GM23338 (cell line): ENCODE measurements at regions not wholly inside any gene's neighbourhood (a gene's known extent, or its start where the extent isn't known, plus 50 kb on each side); places are given as distances from the start of the nearest gene placed in this dataset.

Experiments
- ATAC-seq: fragments of 200-7000 bp; cut with Tn5 transposase; 3 replicates; pipeline ENCODE4 v1.9.1; 2020
- DNase-seq: peaks from one replicate; pipeline ENCODE4 v3.0.0-alpha.2; 2015; ENCODE audit warnings: low spot score
- H2AFZ ChIP-seq: fragments of 200-600 bp; sonication (generic); 2 replicates; pipeline ENCODE4 v1.8.0; 2016; ENCODE audit warnings: antibody characterized with exemption, mild to moderate bottlenecking, moderate library complexity
- H3F3A ChIP-seq: fragments of 200-600 bp; sonication (generic); replicated peaks from 2 replicates; pipeline ENCODE4 v1.8.0; 2017; ENCODE audit warnings: antibody characterized with exemption, mixed run types, low read depth
- H3K27ac ChIP-seq: fragments of 200-600 bp; sonication (generic); 2 replicates; pipeline ENCODE4 v1.6.1; 2016; ENCODE audit warnings: low read depth
- H3K27me3 ChIP-seq: fragments of 200-600 bp; sonication (generic); 2 replicates; pipeline ENCODE4 v1.8.0; 2016; ENCODE audit warnings: mild to moderate bottlenecking, mixed run types, moderate library complexity; ENCODE audit not compliant: insufficient read depth
- H3K36me3 ChIP-seq: fragments of 200-600 bp; sonication (generic); 2 replicates; pipeline ENCODE4 v1.8.0; 2016; ENCODE audit warnings: mild to moderate bottlenecking; ENCODE audit not compliant: insufficient read depth
- H3K4me1 ChIP-seq: fragments of 200-600 bp; sonication (generic); 2 replicates; pipeline ENCODE4 v1.8.0; 2016; ENCODE audit warnings: mild to moderate bottlenecking, moderate library complexity; ENCODE audit not compliant: insufficient read depth
- H3K4me2 ChIP-seq: fragments of 200-600 bp; sonication (generic); 2 replicates; pipeline ENCODE4 v1.7.1; 2017; ENCODE audit warnings: mixed run types
- H3K4me3 ChIP-seq: fragments of 200-600 bp; sonication (generic); 2 replicates; pipeline ENCODE4 v1.6.1; 2016; ENCODE audit warnings: mixed run types
- H3K79me2 ChIP-seq: fragments of 200-600 bp; sonication (generic); replicated peaks from 2 replicates; pipeline ENCODE4 v1.8.0; 2017; ENCODE audit warnings: mild to moderate bottlenecking; ENCODE audit not compliant: insufficient read depth
- H3K9me2 ChIP-seq: fragments of 200-600 bp; sonication (generic); 2 replicates; pipeline ENCODE4 v1.8.0; 2017; ENCODE audit not compliant: insufficient read depth
- H4K20me1 ChIP-seq: fragments of 200-600 bp; sonication (generic); replicated peaks from 2 replicates; pipeline ENCODE4 v1.8.0; 2017; ENCODE audit warnings: mild to moderate bottlenecking; ENCODE audit not compliant: insufficient read depth
- H3K27ac Mint-ChIP-seq: 2 replicates; pipeline ENCODE4 v1.8.0; 2020; ENCODE audit warnings: inconsistent platforms, mild to moderate bottlenecking, moderate library complexity, mixed read lengths
- H3K27me3 Mint-ChIP-seq: 3 replicates; pipeline ENCODE4 v1.8.0; 2022; ENCODE audit warnings: low read depth, mild to moderate bottlenecking, moderate library complexity, mixed read lengths, inconsistent platforms; ENCODE audit not compliant: insufficient read depth, poor library complexity
- H3K36me3 Mint-ChIP-seq: 3 replicates; pipeline ENCODE4 v1.8.0; 2021; ENCODE audit warnings: low read depth, mild to moderate bottlenecking, inconsistent platforms, moderate library complexity, mixed read lengths
- H3K4me1 Mint-ChIP-seq: 3 replicates; pipeline ENCODE4 v1.8.0; 2020; ENCODE audit warnings: mild to moderate bottlenecking, inconsistent platforms, mixed read lengths
- H3K4me3 Mint-ChIP-seq: 3 replicates; pipeline ENCODE4 v1.8.0; 2021; ENCODE audit warnings: moderate library complexity, mild to moderate bottlenecking, inconsistent platforms, mixed read lengths
- H3K9me3 Mint-ChIP-seq: 3 replicates; pipeline ENCODE4 v1.8.0; 2020; ENCODE audit warnings: moderate library complexity, mild to moderate bottlenecking, inconsistent platforms, mixed read lengths
- CTCF ChIP-seq, 2 experiments: fragments of 200-600 bp in 1 of 2; sonication (generic) in 1 of 2; conservative IDR thresholded peaks; 2 replicates each; pipeline versions ENCODE4 v1.5.1 to v1.6.1; 2016 to 2017; ENCODE audit warnings: antibody characterized with exemption in 2 of 2, low read depth in 2 of 2, mild to moderate bottlenecking in 2 of 2, moderate library complexity in 1 of 2
- EZH2phosphoT487 ChIP-seq: fragments of 200-600 bp; sonication (generic); IDR thresholded peaks from one replicate; pipeline ENCODE4 v1.8.1; 2018; ENCODE audit warnings: antibody characterized with exemption; ENCODE audit not compliant: unreplicated experiment
- JUNB ChIP-seq: IDR thresholded peaks from one replicate; pipeline ENCODE4 v1.6.1; 2016; ENCODE audit warnings: antibody characterized with exemption; ENCODE audit not compliant: unreplicated experiment
- POLR2AphosphoS5 ChIP-seq: IDR thresholded peaks from 2 replicates; pipeline ENCODE4 v1.6.1; 2016; ENCODE audit warnings: antibody characterized with exemption, low read depth
- REST ChIP-seq: IDR thresholded peaks from one replicate; pipeline ENCODE4 v1.6.1; 2018; ENCODE audit warnings: antibody characterized with exemption; ENCODE audit not compliant: unreplicated experiment
- ZNF114 ChIP-seq: fragments of 250-450 bp; sonication (Bioruptor Pico); IDR thresholded peaks from 2 replicates; pipeline ENCODE4 v1.5.0; 2020; ENCODE audit warnings: mild to moderate bottlenecking, moderate library complexity
- ZNF331 ChIP-seq: fragments of 250-450 bp; sonication (Bioruptor Pico); IDR thresholded peaks from 2 replicates; pipeline ENCODE4 v1.5.0; 2020; ENCODE audit warnings: low read depth, mild to moderate bottlenecking, moderate library complexity

GRCh38 chr1:55363268-55363667 lies 148.1 kb upstream of the USP24 start:
- no peak overlapping the region for H3K27ac ChIP-seq
- Mint-ChIP-seq H3K9me3 (no peaks in the 10 kb centered on the region), H3K27ac (no peak overlapping the region), H3K4me3 (no peak overlapping the region), H3K4me1 (no peaks in the 10 kb centered on the region), H3K36me3 (no peaks in the 10 kb centered on the region), H3K27me3 (no peaks in the 10 kb centered on the region)
- H3K9me2 ChIP-seq: peaks cover 8% of the 10 kb centered on the region; the same call in 1 of the 2 replicates
- no peaks in the 10 kb centered on the region for H3K27me3 ChIP-seq
- DNase-seq: no peak
- H3F3A ChIP-seq: no peaks in the 10 kb centered on the region
- ATAC-seq: no peak
- no peaks in the 10 kb centered on the region for H3K4me1 ChIP-seq
- TF ChIP-seq POLR2AphosphoS5 (no peak), CTCF (conservative IDR thresholded peaks at IDR 0.05; ENCODE audit: low read depth in 2 of 2) (no peak), ZNF114 (CRISPR knock-in tag) (no peak)
- H2AFZ ChIP-seq: no peak overlapping the region
- H3K79me2 ChIP-seq: no peaks in the 10 kb centered on the region
- no peaks in the 10 kb centered on the region for H4K20me1 ChIP-seq
- no peak overlapping the region for H3K4me2 ChIP-seq
- no peaks in the 10 kb centered on the region for H3K36me3 ChIP-seq
- H3K4me3 ChIP-seq: no peak overlapping the region

GRCh38 chr1:55362558-55362957 lies 147.4 kb upstream of the USP24 start:
- Histone ChIP-seq H3K4me2 (no peak overlapping the region), H3K79me2 (no peaks in the 10 kb centered on the region), H2AFZ (0 out of 2 replicates have a peak overlapping the region, but pooled peaks have one; percentile 63), H3K27ac (no peak overlapping the region), H3K27me3 (no peaks in the 10 kb centered on the region), H3K4me3 (no peak overlapping the region), H3K36me3 (no peaks in the 10 kb centered on the region), H4K20me1 (no peaks in the 10 kb centered on the region), H3F3A (no peaks in the 10 kb centered on the region), H3K9me2 (peaks cover 6% of the 10 kb centered on the region; the same call in 1 of the 2 replicates), H3K4me1 (no peaks in the 10 kb centered on the region)
- ATAC-seq: no peak
- DNase-seq: no peak
- Mint-ChIP-seq H3K4me3 (no peak overlapping the region), H3K9me3 (no peaks in the 10 kb centered on the region), H3K27ac (no peak overlapping the region), H3K4me1 (no peaks in the 10 kb centered on the region), H3K27me3 (no peaks in the 10 kb centered on the region), H3K36me3 (no peaks in the 10 kb centered on the region)
- no peak for TF ChIP-seq ZNF331 (CRISPR knock-in tag)

GRCh38 chr1:55359611-55360010 lies 144.4 kb upstream of the USP24 start:
- Mint-ChIP-seq H3K9me3 (no peaks in the 10 kb centered on the region), H3K27me3 (no peaks in the 10 kb centered on the region), H3K4me1 (no peaks in the 10 kb centered on the region), H3K27ac (no peak overlapping the region), H3K36me3 (no peaks in the 10 kb centered on the region), H3K4me3 (no peak overlapping the region)
- no peak overlapping the region for H3K27ac ChIP-seq
- no peak overlapping the region; the same call in 1 of the 2 replicates for H2AFZ ChIP-seq
- no peaks in the 10 kb centered on the region for H3K27me3 ChIP-seq
- H3F3A ChIP-seq: no peaks in the 10 kb centered on the region
- H3K4me3 ChIP-seq: no peak overlapping the region
- H3K4me2 ChIP-seq: no peak overlapping the region
- no peaks in the 10 kb centered on the region for H3K36me3 ChIP-seq
- ATAC-seq: no peak
- no peaks in the 10 kb centered on the region for H3K4me1 ChIP-seq
- H3K9me2 ChIP-seq: peaks cover 3% of the 10 kb centered on the region; the same call in 1 of the 2 replicates
- H3K79me2 ChIP-seq: no peaks in the 10 kb centered on the region
- DNase-seq: no peak
- H4K20me1 ChIP-seq: no peaks in the 10 kb centered on the region
- TF ChIP-seq ZNF114 (CRISPR knock-in tag): no peak
- no peak for TF ChIP-seq CTCF (conservative IDR thresholded peaks at IDR 0.05; ENCODE audit: low read depth in 2 of 2)
- no peak for TF ChIP-seq REST
- TF ChIP-seq EZH2phosphoT487: no peak
- TF ChIP-seq JUNB: no peak
